ENCODE measurements at regions not wholly inside any gene's neighbourhood (a gene's known extent, or its start where the extent isn't known, plus 50 kb on each side); places are given as distances from the start of the nearest gene placed in this dataset.

GRCh38 chr16:13611596-13611995, 308.4 kb upstream of the ERCC4 start:
- Histone ChIP-seq H3K36me3 (ENCODE audit: control insufficient read depth in 2 of 2, insufficient read depth in 1 of 2, low read length in 2 of 2) (no peaks in the 10 kb centered on the region), H3K4me3 (ENCODE audit: low read depth, low read length) (no peak overlapping the region), H3K9me3 (ENCODE audit: control insufficient read depth, insufficient read depth, low read depth, low read length) (no peaks in the 10 kb centered on the region), H3K27ac (ENCODE audit: extremely low read depth, low read depth, low read length) (no peak overlapping the region), H3K4me1 (ENCODE audit: control insufficient read depth, insufficient read depth, low read length) (no peaks in the 10 kb centered on the region)
- TF ChIP-seq ZNF18 (tag by site-specific recombination; IDR thresholded peaks at IDR 0.05), result no peak
- no peak for TF ChIP-seq GLIS1 (tag by site-specific recombination; IDR thresholded peaks at IDR 0.05)
- TF ChIP-seq ZNF544 (tag by site-specific recombination; IDR thresholded peaks at IDR 0.05), result no peak
- no peak for TF ChIP-seq ZNF239 (tag by site-specific recombination; IDR thresholded peaks at IDR 0.05)
- TF ChIP-seq PRDM4 (tag by site-specific recombination; IDR thresholded peaks at IDR 0.05), result no peak
- TF ChIP-seq SP7 (tag by site-specific recombination; IDR thresholded peaks at IDR 0.05), result no peak
- CTCF ChIA-PET, result no interaction called here
- POLR2A ChIA-PET, result no interaction called here

GRCh38 chr16:13612623-13613022, 307.3 kb upstream of the ERCC4 start:
- CTCF ChIA-PET, result no interaction called here
- POLR2A ChIA-PET, result no interaction called here

More at GRCh38 chr16:13612623-13613022, 307.3 kb upstream of the ERCC4 start:
- TF ChIP-seq PRDM2 (tag by site-specific recombination; IDR thresholded peaks at IDR 0.05; ENCODE audit: borderline replicate concordance) (no peak), ZNF837 (tag by site-specific recombination; IDR thresholded peaks at IDR 0.05) (no peak), ZNF23 (tag by site-specific recombination; IDR thresholded peaks at IDR 0.05; ENCODE audit: borderline replicate concordance) (no peak)
- Histone ChIP-seq H3K36me3 (ENCODE audit: control insufficient read depth in 2 of 2, insufficient read depth in 1 of 2, low read length in 2 of 2) (no peaks in the 10 kb centered on the region), H3K9me3 (ENCODE audit: control insufficient read depth, insufficient read depth, low read depth, low read length) (no peaks in the 10 kb centered on the region), H3K27ac (ENCODE audit: extremely low read depth, low read depth, low read length) (no peak overlapping the region), H3K4me1 (ENCODE audit: control insufficient read depth, insufficient read depth, low read length) (no peaks in the 10 kb centered on the region), H3K4me3 (ENCODE audit: low read depth, low read length) (no peak overlapping the region)
